ENCODE measurements at regions not wholly inside any gene's neighbourhood (a gene's known extent, or its start where the extent isn't known, plus 50 kb on each side); places are given as distances from the start of the nearest gene placed in this dataset.

DNA sequence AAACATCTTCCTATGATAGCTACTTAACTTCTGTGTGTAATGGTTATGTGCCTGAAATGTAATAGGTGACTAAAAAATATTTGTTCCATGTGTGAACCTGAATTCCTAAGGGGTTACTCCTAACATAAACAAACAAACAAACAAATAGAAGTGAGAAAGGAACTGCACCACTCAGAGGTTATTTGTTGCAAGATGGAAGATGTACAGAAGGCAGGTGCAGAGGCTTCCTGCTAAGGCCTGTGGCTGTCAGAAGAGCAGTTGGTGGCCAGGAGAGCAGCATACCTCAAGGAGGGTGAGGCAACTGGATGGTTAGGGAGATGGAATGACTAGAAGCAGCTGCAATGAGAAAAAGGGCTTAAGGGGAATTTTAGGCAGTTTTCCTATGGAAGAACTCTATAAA is 940.6 kb downstream of the TTLL7 start:
- TF ChIP-seq RAD21 (IDR thresholded peaks at IDR 0.05; ENCODE audit: low read length) (no peak), SMC3 (IDR thresholded peaks at IDR 0.05; ENCODE audit: low read depth, low read length) (no peak), BHLHE40 (IDR thresholded peaks at IDR 0.05; ENCODE audit: low read depth, low read length) (no peak), CTCF (conservative IDR thresholded peaks at IDR 0.05; ENCODE audit: low read depth, low read length) (no peak), CEBPB (IDR thresholded peaks at IDR 0.05; ENCODE audit: low read depth, low read length) (no peak), MXI1 (IDR thresholded peaks at IDR 0.05; ENCODE audit: borderline replicate concordance, low read depth, low read length) (no peak), FOS (IDR thresholded peaks at IDR 0.05; ENCODE audit: low read depth, low read length) (no peak), POLR2A (IDR thresholded peaks at IDR 0.05; ENCODE audit: low read depth, low read length) (no peak), NFE2L2 (IDR thresholded peaks at IDR 0.05; ENCODE audit: low read depth, low read length) (no peak), RCOR1 (IDR thresholded peaks at IDR 0.05; ENCODE audit: insufficient replicate concordance, low read length) (no peak), MAZ (IDR thresholded peaks at IDR 0.05; ENCODE audit: borderline replicate concordance, low read depth, low read length) (no peak)
- TF ChIP-seq, protein P1, sequence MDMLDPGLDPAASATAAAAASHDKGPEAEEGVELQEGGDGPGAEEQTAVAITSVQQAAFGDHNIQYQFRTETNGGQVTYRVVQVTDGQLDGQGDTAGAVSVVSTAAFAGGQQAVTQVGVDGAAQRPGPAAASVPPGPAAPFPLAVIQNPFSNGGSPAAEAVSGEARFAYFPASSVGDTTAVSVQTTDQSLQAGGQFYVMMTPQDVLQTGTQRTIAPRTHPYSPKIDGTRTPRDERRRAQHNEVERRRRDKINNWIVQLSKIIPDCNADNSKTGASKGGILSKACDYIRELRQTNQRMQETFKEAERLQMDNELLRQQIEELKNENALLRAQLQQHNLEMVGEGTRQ (IDR thresholded peaks at IDR 0.05; ENCODE audit: low read depth, low read length), result no peak
